ENCODE measurements at regions not wholly inside any gene's neighbourhood (a gene's known extent, or its start where the extent isn't known, plus 50 kb on each side); places are given as distances from the start of the nearest gene placed in this dataset.
"Not testable (repeated sequence)": the region's sequence is repeated elsewhere in the genome, so short reads cannot be mapped to it uniquely, and the experiment has no call there.

- no peak for DNase-seq
Observed at GRCh38 chr7:112930787-112931186, 140.6 kb upstream of the TMEM168 start.

GRCh38 chr7:112929421-112929820 is 139.2 kb upstream of the TMEM168 start:
- DNase-seq = no peak

- no peak for DNase-seq
Observed at GRCh38 chr7:112926018-112926417, 135.8 kb upstream of the TMEM168 start.

DNA sequence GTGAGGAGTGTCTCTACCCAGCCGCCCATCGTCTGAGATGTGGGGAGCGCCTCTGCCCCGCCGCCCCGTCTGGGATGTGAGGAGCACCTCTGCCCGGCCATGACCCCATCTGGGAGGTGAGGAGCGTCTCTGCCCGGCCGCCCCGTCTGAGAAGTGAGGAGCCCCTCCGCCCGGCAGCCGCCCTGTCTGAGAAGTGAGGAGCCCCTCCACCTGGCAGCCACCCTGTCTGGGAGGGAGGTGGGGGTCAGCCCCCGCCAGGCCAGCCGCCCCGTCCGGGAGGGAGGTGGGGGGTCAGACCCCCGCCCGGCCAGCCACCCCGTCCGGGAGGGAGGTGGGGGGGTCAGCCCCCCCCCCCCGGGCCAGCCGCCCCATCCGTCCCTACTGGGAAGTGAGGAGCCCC is 132.4 kb upstream of the TMEM168 start:
- not testable (repeated sequence) for DNase-seq

GRCh38 chr7:112916431-112916830 is 126.2 kb upstream of the TMEM168 start:
- not testable (repeated sequence) for DNase-seq

GRCh38 chr7:112908086-112908485 is 117.9 kb upstream of the TMEM168 start:
- DNase-seq = no peak

GRCh38 chr7:112907658-112908057 is 117.5 kb upstream of the TMEM168 start:
- DNase-seq = no peak

GRCh38 chr7:112905950-112906349 is 115.8 kb upstream of the TMEM168 start:
- DNase-seq = no peak

GRCh38 chr7:112905413-112905812 is 115.2 kb upstream of the TMEM168 start:
- DNase-seq = no peak

- DNase-seq = peak; percentile 29
Observed at GRCh38 chr7:112898432-112899290, 108.5 kb upstream of the TMEM168 start.

- DNase-seq = no peak
Observed at GRCh38 chr7:112897839-112898431, 107.7 kb upstream of the TMEM168 start.

DNA sequence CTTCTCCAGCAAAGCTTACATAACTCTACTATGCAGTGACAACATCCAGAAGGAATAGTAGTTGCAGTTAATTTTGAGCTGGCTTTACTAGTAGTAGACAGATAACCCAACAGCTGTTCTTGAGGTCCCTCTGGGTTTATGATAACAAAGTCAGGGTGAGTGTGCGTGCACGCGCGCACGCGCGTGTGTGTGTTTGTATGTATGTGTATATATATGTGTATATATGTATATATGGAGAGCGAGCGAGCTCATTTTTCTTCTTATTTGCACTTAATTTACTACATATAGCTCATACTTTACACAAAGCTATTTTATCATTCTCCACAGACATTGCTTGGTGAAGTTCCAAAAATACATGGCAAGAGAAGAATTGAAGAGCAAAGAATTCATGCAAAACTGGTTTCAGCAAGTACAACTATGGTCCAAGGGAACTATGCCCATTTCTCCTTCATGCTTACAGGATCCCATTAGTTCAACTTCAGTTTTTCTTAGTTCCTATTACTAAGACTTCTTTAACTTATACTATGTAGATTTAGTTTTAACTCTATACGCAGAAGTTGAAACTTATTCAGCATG is 105.9 kb upstream of the TMEM168 start:
- DNase-seq = no peak

- DNase-seq = no peak
Observed at GRCh38 chr7:112892263-112892662, 102.1 kb upstream of the TMEM168 start.

DNA sequence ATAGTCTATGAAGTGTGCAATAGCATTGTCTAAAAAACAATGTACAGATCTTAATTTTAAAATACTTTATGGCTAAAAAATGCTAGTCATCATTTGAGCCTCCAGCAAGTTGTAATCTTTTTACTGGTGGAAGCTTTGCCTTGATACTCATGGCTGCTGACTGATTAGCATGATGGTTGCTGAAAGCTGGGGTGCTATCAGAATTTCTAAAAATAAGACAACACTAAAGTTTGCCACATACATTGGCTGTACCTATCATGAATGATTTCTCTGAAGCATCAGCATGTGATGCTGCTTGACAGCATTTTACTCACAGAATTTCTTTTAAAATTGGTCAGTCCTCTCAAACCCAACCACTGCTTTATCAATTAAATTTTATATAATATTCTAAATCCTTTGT is 101.5 kb upstream of the TMEM168 start:
- DNase-seq = no peak

GRCh38 chr7:112889834-112890438 is 99.7 kb upstream of the TMEM168 start:
- DNase-seq = no peak

GRCh38 chr7:112889268-112889667 is 99.1 kb upstream of the TMEM168 start:
- no peak for DNase-seq

DNA sequence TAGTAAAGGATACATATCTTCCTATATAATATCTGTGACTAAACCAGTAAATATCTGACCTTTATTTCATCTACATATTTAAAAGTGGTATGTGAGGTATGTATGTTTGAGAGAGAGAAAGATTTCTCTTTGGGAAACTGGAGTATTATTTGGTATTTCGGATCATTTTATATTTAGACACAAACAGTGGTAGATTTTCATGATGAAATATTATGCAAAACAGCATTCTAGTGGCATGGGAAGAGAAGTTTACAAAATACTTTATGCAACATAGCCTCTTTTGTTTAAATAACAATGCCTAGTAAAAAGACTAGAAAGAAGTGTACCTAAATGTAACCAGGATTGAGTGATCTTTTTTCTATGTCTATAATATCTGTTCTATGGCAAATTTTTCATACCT is 98.6 kb upstream of the TMEM168 start:
- no peak for DNase-seq

DNA sequence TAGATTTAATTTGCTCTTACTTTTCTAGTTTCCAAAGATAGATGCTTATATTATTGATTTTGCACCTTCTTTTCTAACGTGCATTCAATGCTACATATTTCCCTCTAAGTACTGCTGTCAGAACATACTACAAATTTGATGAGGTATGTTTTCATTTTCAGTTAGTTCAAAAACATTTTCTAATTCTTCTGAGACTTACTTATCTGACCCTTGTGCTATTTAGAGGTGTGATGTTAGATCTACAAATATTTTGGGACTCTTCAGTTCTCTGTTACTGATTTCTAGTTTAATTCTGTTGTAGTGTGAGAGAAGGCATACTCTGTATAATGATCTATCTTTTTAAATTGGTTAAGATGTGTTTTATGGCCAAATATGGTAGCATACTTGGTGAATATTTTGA is 97.8 kb upstream of the TMEM168 start:
- no peak for DNase-seq

DNA sequence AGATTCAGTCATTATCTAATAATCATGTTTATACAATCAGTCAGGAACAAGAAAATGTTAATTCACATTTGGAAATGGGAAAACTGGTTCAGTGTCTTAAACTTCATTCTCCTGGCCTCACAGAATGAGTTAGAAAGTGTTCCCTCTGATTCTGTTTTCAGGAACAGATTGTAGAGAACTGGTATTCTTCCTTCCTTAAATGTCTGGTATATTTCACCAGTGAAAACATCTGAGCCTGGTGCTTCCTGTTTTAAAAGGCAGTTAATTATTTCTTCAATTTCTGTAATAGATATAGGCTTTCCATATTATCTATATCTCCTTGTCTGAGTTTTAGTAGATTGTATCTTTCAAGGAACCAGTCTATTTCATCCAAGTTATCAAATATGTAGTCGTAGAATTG is 97.1 kb upstream of the TMEM168 start:
- no peak for DNase-seq

DNA sequence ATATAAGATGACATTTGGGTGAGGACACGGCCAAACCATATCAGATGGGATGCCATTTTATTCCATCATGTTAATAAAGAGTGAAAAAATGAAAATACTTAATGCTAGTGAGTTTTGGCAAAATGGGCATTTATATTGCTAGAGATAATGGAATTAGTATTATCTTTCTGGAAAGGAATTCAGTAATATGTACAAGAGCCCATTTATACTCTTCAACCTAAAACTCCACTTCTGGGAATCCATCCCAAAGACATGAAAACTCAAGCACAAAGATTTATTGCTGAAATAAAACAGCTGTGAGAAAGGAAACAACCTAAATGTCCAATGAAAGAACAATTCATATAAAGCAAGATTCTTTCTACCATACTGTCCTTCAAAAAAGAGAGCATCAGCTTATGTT is 96.0 kb upstream of the TMEM168 start:
- no peak for DNase-seq

GRCh38 chr7:112882991-112883390 is 92.8 kb upstream of the TMEM168 start:
- DNase-seq = no peak

GRCh38 chr7:112882511-112882910 is 92.3 kb upstream of the TMEM168 start:
- DNase-seq = no peak

DNA sequence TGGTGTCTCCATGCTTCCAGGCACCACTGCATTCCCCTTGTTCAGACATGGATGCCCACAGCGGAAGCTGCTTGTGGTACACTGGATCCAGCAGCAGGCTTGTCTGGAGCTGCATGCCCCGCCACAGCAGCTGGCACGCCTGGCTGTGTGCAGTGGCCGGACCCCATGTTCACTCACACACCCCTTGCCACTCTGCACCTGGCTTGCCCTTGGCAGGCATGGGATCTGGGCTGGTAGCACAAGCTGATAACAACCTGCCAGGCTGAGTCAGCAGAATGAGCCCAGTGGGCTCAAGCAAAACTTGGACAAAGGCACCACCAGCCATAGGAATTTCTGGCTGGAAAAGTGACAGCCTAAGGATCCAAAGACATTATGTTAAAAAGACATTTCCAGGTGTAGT is 91.8 kb upstream of the TMEM168 start:
- no peak for DNase-seq

Measured in GDM1 (cell line).